IPS-15b (cell line): ENCODE measurements at regions not wholly inside any gene's neighbourhood (a gene's known extent, or its start where the extent isn't known, plus 50 kb on each side); places are given as distances from the start of the nearest gene placed in this dataset.

ENCODE experiments used
- H3K27me3 ChIP-seq: one replicate; pipeline ENCODE4 v1.6.1; 2013; ENCODE audit warnings: low read length; ENCODE audit not compliant: control insufficient read depth, insufficient read depth
- H3K36me3 ChIP-seq: one replicate; pipeline ENCODE4 v1.6.1; 2013; ENCODE audit warnings: low read length; ENCODE audit not compliant: control insufficient read depth, insufficient read depth
- H3K4me1 ChIP-seq: one replicate; pipeline ENCODE4 v1.6.1; 2013; ENCODE audit warnings: mild to moderate bottlenecking, low read length; ENCODE audit not compliant: control insufficient read depth, insufficient read depth
- H3K4me3 ChIP-seq: one replicate; pipeline ENCODE4 v1.5.1; 2013; ENCODE audit warnings: low read depth, low read length
- H3K9ac ChIP-seq: one replicate; pipeline ENCODE4 v1.6.1; 2013; ENCODE audit warnings: low read depth, mild to moderate bottlenecking, low read length
- H3K9me3 ChIP-seq: one replicate; pipeline ENCODE4 v1.6.1; 2013; ENCODE audit warnings: mild to moderate bottlenecking, low read length; ENCODE audit not compliant: control insufficient read depth, insufficient read depth

DNA sequence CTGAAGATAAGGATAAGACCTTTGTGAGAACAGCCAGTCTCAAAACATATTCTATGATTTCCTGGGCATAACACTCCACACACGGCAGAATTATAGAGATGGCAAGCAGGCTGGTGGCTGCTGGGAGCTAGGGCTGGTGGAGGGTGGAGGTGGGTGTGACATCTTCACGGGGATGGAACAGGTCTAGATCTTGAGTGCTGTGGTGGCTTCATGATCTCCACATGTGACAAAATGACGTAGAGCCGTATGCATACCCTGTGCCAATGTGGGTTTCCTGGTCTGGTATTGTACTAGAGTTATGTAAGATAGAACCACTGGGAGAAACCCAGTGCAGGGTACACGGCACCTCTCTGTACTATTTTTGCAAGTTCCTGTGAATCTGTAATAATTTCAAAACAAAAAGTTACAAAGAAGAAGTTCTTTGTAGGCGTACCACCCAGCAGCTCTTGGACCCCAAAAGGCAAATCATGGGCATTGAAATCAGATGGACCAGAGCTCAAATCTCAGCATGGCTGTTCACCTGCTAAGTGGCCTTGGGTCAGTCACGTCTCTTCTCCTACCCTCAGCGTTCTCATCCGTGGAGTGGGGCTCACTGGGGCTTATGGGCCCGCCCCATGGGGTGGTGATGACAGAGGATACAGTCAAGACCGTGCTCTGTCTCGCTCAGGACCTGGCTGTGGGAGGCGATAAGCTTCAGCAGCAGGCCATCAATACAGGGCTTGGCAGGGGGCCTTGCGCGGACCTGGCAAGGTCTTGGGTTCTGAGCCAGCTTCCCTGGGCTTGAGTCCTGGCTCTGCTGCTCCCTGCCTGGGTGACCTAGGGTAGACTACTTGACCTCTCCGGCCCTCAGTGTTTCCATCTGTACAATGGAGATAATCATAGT, 74.7 kb upstream of the UNC5A start:
- H3K36me3 ChIP-seq, result no peaks in the 10 kb centered on the region
- H3K4me3 ChIP-seq, result no peak overlapping the region
- peaks cover 4% of the 10 kb centered on the region for H3K27me3 ChIP-seq
- H3K4me1 ChIP-seq, result peaks cover 7% of the 10 kb centered on the region
- H3K9me3 ChIP-seq, result no peaks in the 10 kb centered on the region
- no peak overlapping the region for H3K9ac ChIP-seq

DNA sequence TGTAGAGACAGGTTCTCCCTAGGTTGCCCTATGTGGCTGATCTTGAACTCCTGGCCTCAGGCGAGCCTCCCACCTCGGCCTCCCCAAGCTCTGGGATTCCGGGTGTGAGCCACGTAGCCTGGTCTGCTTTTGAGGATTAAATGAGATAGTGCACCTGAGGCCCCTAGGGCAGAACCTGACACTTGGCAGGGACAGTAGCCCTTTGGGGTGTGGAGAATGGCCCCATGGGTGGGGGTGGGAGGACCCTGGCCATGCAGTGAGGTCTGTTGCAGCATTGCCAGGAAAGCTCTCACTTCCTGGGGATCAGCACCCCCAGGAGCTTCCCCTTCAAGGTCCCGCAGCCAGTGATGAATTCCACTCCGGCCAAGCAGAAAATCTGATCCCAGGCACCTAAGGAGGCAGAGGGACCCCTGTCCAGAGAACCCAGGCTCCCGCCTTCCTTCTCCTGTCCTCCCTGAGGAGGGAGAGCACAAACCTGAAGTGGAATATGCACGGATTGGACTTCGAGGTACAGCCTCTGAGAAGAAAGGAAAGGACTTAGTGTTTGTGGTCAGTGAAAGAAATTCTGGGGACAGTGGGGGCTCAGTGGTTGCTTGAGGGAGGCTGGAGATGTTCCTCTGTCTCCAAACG, 73.9 kb upstream of the UNC5A start:
- no peaks in the 10 kb centered on the region for H3K9me3 ChIP-seq
- H3K9ac ChIP-seq, result no peak overlapping the region
- peaks cover 7% of the 10 kb centered on the region for H3K4me1 ChIP-seq
- H3K36me3 ChIP-seq, result no peaks in the 10 kb centered on the region
- no peak overlapping the region for H3K4me3 ChIP-seq
- H3K27me3 ChIP-seq, result peaks cover 4% of the 10 kb centered on the region

DNA sequence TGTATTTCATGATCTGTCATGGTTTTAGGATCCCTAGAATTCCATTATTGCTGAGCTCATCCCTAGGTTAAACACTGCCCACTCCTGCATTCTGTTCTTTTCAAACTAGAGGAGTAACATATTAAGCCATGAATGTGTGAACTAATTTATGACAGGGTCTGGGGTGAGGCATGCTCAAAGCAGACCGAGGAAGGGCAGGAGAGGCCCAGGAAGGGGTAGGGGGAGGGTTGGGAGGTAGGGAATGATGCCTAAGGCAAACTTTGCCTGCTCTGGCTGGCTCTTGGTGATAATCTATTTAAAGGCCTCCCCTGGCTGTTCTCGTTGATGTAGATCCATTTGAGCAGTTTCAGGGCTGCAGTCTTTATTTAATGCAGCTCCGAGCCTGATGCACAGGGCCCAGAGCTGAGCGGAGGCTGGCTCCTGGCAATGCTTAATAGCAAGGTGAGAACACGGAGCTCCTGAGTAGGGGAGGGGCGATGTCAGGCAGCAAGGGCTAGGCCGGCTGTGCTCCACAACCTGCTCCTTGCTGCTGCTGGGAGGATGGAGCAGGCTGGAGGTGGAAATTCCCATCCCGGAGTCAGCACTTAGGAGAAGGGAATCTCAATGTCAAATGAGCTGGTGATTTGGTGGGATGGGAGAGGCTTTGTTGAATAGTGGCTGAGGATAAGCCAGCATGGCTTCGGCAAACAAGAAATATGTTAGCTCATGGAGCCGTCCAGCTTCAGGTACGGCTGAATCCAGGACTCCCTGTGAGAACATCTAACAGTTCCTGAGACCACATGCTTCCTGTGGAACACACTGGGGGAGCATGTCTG, 73.2 kb upstream of the UNC5A start:
- Histone ChIP-seq H3K9ac (no peak overlapping the region), H3K9me3 (no peaks in the 10 kb centered on the region), H3K27me3 (peaks cover 8% of the 10 kb centered on the region), H3K4me1 (peaks cover 10% of the 10 kb centered on the region), H3K36me3 (no peaks in the 10 kb centered on the region), H3K4me3 (no peak overlapping the region)

DNA sequence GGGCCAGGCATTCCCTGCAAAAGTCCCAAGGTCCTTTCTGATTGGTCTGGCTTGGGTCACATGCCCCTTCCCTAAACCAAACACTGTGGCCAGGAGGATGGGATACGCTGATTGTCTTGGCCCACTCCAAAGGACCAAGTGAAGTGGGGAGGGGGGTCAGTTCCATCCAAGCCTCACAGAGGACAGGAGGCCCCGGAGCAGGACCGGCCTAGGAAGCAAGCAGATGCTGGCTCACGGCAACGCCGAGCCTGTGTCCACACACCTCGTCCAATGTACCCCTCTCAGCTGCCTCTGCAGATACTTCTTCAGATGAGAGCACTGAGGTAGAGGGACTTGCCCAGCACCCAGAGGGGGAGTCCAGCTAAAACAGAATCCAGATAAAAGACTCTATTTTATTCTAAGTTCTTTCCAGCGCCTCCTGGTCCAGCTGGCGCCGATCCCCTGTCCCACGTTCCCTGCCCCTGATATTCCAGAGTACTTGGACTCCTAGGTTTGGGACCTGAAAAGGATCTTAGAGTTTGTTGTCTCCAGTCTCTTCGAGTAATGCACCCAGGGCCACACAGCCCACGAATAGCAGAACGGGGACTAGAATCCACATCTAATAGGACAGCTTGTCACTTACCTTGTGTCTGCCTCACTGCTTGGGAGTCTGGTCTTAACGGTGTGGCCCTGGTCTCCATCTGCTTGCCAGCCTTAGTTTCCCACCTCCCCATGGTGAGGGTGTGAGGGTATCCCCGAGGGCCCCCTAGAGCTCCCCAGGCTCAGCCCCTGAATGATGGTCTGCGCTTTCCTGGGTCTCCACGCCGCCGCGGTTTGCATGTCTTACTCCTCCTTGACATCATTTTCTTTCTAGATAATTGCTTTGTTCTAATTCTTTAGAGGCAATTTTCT, 72.4 kb upstream of the UNC5A start:
- Histone ChIP-seq H3K27me3 (peaks cover 15% of the 10 kb centered on the region), H3K4me1 (peaks cover 14% of the 10 kb centered on the region), H3K36me3 (no peaks in the 10 kb centered on the region), H3K4me3 (no peak overlapping the region), H3K9ac (no peak overlapping the region), H3K9me3 (no peaks in the 10 kb centered on the region)

DNA sequence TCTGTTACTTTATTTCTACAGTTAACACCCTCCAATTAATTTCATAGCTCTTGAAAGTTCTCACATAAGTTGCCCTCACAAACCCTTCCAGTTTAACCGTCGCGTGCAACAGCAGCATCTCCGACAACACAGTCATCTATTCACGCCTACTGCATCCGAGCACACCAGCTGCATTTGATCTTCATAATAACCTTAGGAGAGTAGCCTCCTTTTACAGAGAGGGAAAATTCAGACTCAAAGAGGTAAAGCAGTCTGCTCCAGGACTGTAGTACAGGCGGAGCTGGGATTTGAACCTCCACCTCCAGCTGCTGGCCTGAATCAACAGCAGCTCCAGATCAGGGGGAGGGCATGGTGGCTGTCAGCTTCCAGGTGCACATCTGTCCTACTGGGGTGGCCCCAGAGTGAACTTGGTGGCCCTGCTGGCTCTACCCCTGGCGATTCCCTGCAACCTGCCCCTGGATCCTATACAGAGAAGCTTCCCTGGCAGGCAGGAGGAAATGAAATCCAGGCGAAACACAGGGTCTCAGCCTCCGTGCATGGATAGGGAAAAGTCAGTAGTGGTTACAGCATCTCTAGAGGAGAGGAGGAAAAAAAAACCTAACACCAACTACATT, 71.6 kb upstream of the UNC5A start:
- Histone ChIP-seq H3K36me3 (no peaks in the 10 kb centered on the region), H3K4me1 (peaks cover 14% of the 10 kb centered on the region), H3K4me3 (no peak overlapping the region), H3K9me3 (no peaks in the 10 kb centered on the region), H3K9ac (no peak overlapping the region), H3K27me3 (peaks cover 15% of the 10 kb centered on the region)

DNA sequence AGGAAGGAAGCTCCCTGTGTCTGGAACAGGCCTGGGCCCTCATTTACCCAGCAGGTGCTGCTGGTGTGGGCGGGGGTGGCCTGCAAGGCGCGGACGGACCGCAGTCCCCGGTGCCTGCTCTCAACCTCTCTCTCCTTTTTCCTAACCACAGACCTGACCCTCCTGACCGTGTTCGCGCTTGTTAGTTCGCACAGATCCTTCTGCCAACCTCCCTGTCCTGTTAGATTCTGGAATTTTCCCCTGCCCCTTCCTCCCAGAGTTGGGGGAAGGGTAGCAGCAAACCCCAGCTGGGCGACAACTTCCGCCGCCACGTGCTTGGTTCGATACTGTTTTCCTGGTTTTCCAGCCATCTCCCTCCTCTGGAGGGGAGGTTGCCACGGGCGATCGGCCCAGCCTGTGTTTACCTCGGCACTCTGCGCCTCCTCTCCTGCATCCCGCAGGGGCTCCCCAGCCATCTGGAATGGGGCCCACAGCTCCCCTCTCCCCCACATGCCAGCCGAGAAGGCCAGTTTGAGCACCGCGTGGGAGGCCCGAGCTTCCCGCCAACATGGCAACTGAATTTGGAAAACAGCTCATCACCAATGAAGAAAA, 70.8 kb upstream of the UNC5A start:
- H3K27me3 ChIP-seq, result peaks cover 18% of the 10 kb centered on the region
- peaks cover 18% of the 10 kb centered on the region for H3K4me1 ChIP-seq

DNA sequence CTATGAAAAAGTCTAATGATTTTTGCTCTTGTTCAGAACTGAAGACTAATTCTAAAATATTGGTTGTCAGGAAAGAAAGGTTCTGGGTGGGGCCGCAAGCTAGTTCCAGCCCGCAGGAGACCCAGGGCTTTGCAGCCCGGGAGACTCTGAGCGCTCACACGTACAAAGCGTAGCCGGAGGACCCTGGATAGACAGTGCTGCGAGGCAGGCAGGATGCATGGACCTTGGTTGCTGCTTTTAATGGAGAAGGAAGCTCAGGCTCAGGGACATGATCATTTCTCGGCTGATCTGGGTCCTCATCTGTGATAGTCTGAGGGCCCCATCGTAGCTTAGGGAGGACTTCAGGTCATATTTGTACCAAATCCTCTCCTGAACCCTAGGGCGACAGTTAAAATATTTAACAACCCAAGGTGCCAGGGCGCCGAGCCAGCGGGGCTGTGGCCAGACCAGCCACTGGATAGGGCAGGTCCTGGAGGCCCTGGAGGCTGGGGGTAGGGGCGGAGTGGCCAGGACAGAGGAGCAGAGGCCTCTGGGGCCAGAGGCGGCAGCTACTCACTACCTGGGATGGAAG, 70.1 kb upstream of the UNC5A start:
- no peak overlapping the region for H3K4me3 ChIP-seq
- peaks cover 19% of the 10 kb centered on the region for H3K27me3 ChIP-seq
- H3K36me3 ChIP-seq, result no peaks in the 10 kb centered on the region
- no peaks in the 10 kb centered on the region for H3K9me3 ChIP-seq
- peaks cover 24% of the 10 kb centered on the region for H3K4me1 ChIP-seq
- H3K9ac ChIP-seq, result no peak overlapping the region

More for the DNA sequence above, 70.8 kb upstream of the UNC5A start:
- no peaks in the 10 kb centered on the region for H3K9me3 ChIP-seq
- no peaks in the 10 kb centered on the region for H3K36me3 ChIP-seq
- peak overlapping the region; percentile 37 for H3K9ac ChIP-seq
- H3K4me3 ChIP-seq, result no peak overlapping the region

DNA sequence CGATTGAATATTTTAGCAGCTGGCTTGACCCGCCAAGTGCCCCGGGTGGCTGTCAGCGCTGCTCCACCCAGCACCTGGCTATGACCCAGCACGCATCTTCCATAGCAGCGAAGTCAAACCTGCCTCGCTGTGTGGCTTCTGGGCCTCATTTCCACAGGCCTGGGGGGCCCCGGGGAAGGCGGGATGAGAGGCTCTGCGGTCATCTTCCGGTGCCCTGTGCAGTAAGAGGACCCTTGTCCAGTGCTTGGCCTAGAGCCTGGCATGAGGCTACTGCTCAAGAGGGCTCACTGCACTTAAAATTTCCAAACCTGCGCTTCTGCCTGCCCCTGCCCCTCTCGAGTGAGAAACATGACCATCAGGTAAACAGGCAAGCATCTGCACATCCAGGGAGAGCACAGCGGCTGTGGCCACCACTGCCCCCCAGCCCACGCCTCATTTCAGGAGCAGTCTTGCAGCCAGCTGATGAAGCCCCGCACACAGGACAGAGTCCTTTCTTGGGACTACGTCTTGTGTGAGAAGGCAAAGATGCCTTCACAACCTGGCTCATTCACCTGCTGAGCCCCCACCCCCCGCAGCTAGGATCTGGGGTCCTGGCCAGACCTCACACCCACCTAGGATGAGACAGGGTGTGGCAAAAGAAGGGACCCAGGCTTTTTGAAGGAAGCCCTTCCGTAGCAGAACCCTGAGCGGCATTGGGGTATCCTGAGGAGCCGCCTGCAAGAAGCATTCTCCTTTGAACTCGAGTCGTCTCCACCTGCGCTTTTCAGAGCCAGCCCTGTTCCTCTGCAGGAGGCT, 69.5 kb upstream of the UNC5A start:
- no peaks in the 10 kb centered on the region for H3K9me3 ChIP-seq
- H3K36me3 ChIP-seq, result no peaks in the 10 kb centered on the region
- no peak overlapping the region for H3K9ac ChIP-seq
- H3K4me3 ChIP-seq, result no peak overlapping the region
- H3K4me1 ChIP-seq, result peaks cover 27% of the 10 kb centered on the region
- peaks cover 19% of the 10 kb centered on the region for H3K27me3 ChIP-seq

DNA sequence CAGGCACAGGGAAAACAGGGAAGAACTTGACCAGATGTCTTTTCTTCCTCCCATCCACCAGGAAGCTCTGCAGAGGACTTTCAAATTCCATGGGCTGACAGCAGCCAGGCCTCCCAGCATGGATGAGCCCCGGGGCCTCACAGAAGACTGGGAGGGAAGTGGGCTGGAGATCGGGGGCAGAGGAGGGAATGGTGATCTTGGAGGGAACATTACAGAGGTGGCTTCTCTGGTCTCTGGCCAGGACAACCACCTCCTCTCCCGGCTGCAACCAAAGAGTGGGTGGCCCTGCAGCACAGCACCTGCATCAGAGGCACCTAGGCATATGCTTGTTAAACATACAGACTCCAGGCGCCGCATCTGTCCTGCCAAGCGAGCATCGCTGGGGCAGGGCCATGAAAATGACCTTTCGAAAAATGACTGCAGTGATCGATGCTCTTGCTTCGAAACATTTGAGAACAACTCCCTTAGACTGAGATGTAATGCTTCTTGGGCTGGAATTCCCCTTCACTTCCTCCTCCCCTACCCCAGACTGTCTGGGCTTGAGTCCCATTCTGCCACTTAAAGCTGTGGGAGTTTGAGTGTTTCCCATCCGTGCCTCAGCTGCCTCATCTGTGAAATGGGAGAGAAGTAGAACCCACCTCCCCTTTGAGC, 68.7 kb upstream of the UNC5A start:
- Histone ChIP-seq H3K4me1 (peaks cover 28% of the 10 kb centered on the region), H3K9ac (no peak overlapping the region), H3K27me3 (peaks cover 19% of the 10 kb centered on the region), H3K9me3 (no peaks in the 10 kb centered on the region), H3K36me3 (no peaks in the 10 kb centered on the region), H3K4me3 (no peak overlapping the region)
